ENCODE measurements at regions not wholly inside any gene's neighbourhood (a gene's known extent, or its start where the extent isn't known, plus 50 kb on each side); places are given as distances from the start of the nearest gene placed in this dataset.

DNA sequence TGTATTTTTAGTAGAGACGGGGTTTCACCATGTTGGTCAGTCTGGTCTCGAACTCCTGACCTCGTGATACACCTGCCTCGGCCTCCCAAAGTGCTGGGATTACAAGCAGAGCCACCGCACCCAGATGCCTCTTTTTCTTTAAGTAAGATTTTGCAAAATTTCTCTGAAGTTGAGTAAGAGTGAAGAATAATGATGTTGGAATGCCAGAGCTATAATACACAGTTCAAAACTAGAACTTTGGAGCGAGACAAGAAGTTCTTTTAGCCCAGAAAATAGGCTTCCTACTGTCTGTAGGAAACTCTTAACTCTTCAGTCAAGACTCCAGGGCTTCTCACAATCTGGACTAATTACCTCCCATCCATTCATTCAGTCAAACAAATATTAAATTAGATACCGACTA lies 51.4 kb downstream of the MARCHF4 start:
- Histone ChIP-seq H3K9me3 (no peaks in the 10 kb centered on the region), H3K4me3 (no peak overlapping the region), H3K36me3 (replicated peaks) (no peaks in the 10 kb centered on the region), H3K4me1 (no peaks in the 10 kb centered on the region), H3K27me3 (ENCODE audit: low read depth) (peaks cover 9% of the 10 kb centered on the region; the same call in 1 of the 2 replicates)
- no peak for DNase-seq (ENCODE audit: low spot score in 2 of 2)
- in situ Hi-C loops (cut with MboI; ENCODE audit: low sequenced_read_pairs) = no loop called here

DNA sequence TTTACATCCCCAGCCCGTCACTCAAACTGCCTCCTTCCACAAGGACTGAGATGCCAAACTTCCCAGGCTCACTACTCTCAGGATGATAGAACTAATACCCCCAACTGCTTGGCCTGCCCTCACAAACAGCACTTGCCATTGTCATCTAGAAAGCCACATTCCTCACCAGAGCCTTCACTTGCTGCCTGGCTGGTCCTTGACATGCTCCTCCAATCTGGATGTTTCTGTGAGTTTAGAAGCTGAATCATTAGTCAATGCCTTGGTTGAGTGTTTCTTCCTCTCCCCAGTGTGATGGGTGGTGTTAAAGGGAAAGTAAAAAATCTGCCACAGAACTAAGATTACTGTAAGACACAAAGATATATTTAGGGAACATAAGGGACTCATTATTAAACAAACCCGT lies 52.5 kb downstream of the MARCHF4 start:
- peaks cover 15% of the 10 kb centered on the region for H3K27me3 ChIP-seq (ENCODE audit: low read depth)
- no peaks in the 10 kb centered on the region for H3K4me1 ChIP-seq
- H3K4me3 ChIP-seq = no peak overlapping the region
- in situ Hi-C loops (cut with MboI; ENCODE audit: low sequenced_read_pairs) = no loop called here
- no peak for DNase-seq (ENCODE audit: low spot score in 2 of 2)
- H3K9me3 ChIP-seq = no peaks in the 10 kb centered on the region
- H3K36me3 ChIP-seq (replicated peaks) = no peaks in the 10 kb centered on the region

DNA sequence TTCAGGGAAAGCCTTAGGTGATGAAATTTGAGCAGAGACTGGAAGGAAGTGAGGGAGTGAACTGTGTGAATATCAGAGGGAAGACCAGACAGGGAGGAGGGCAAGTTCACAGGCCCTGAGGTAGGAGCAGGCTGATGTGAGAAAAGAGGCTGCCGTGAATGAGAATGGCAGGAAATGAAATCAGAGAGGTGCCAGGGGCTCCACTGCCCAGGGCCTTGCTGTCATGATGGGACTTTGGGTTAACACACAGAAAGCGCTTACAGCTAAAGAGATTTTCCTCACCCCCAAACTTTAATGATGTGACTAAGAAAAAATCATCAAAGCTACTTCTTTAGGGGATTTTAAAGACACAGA lies 53.8 kb downstream of the MARCHF4 start:
- Histone ChIP-seq H3K36me3 (replicated peaks) (no peaks in the 10 kb centered on the region), H3K4me3 (no peak overlapping the region), H3K9me3 (no peaks in the 10 kb centered on the region), H3K4me1 (no peaks in the 10 kb centered on the region), H3K27me3 (ENCODE audit: low read depth) (peaks cover 25% of the 10 kb centered on the region)
- in situ Hi-C loops (cut with MboI; ENCODE audit: low sequenced_read_pairs) = no loop called here
- DNase-seq (ENCODE audit: low spot score in 2 of 2) = no peak

DNA sequence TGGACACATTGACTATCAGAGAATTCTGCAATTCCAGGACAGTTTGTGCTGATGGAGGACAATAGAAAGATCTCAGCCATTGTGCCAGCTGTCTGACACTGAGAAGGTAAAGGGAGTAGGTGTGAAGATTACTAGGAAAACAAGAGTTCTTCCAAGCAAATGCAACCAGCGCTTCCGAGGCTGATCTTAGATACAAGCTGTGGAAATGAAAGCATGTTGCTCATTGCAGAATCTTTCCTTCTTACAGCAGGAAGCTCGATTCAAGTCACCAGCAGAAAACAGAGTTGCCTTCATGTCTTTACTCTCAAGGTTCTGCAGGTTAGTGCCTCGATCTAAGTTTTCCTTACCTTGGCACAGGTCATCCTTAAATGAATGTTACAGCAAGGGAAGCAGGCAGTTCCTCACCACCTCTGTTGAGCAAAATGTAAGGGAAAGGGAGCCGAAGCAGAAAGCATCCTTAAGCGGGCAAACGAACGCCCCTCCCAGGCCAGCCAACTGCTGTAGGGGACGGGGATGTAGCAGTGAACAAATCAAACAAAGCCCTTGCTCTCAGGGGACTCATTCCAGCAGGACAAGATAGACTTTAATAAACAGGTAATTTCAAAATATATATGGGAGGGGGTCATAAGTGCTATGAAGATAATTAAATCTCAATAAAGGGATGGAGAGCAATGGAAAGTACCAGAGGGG lies 54.3 kb downstream of the MARCHF4 start:
- peaks cover 22% of the 10 kb centered on the region for H3K27me3 ChIP-seq (ENCODE audit: low read depth)
- in situ Hi-C loops (cut with MboI; ENCODE audit: low sequenced_read_pairs) = no loop called here
- no peak for DNase-seq (ENCODE audit: low spot score in 2 of 2)
- no peak overlapping the region for H3K4me3 ChIP-seq
- no peaks in the 10 kb centered on the region for H3K9me3 ChIP-seq
- H3K4me1 ChIP-seq = no peaks in the 10 kb centered on the region
- H3K36me3 ChIP-seq (replicated peaks) = no peaks in the 10 kb centered on the region

DNA sequence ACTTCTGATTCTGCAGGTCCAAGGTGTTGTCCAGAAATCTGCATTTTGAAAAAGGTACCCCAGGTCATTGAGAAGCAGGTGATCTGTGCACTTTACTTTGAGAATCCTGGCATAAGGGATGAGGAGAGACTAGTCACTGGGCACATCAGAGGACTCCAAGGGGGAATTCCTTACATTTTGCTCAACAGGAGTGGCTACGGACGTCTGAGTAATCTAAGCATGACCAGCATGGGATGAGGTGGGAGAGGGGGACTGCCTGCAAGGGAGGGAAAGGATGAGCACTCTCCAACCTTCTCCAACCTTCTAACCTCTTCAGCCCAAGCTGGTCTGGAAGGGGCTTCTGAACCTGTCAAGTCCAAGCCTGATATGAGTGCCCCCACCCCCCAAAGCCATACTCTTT lies 55.5 kb downstream of the MARCHF4 start:
- DNase-seq (ENCODE audit: low spot score in 2 of 2) = no peak
- H3K4me3 ChIP-seq = no peak overlapping the region
- in situ Hi-C loops (cut with MboI; ENCODE audit: low sequenced_read_pairs) = no loop called here
- H3K9me3 ChIP-seq = no peaks in the 10 kb centered on the region
- no peaks in the 10 kb centered on the region for H3K36me3 ChIP-seq (replicated peaks)
- H3K27me3 ChIP-seq (ENCODE audit: low read depth) = peaks cover 31% of the 10 kb centered on the region
- H3K4me1 ChIP-seq = no peaks in the 10 kb centered on the region

DNA sequence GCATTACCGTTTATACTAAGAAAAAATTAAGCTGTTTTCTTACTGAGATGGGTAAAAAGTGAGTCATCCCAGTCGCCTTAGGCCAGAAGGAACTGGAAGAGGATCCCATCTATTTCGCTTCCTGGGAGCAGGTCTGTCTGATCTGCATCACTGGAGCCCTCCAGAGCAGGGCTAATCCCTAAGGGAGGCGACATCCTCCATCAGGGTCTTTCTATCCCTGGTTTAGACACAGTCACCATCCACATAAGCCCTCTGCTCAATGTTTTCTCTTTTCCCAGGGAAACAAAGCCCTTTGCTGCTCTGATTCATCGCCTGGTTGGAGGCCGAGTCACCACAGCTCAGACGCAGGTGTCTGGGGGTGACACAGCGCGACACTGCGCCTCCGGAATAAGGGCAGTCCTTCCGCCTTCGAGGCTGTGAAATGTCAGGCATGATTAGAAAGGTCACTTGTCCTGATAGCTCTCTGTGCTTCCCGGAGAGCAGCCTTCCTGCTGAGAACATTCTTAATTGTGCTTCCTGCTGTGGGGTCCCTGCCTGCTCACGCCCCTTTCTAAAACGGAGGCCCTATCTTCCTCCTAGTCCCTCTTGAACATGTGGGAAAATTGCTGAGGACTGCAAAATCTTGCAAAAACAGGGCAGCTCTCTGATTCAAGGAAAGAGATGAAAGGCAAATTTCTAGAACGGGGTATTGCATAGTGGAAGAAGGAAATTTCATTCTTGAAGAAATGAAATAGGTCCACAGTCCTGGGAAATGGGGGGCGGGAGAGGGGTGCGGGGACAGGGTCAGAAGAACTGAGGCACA lies 56.3 kb downstream of the MARCHF4 start:
- H3K4me3 ChIP-seq = no peak overlapping the region
- in situ Hi-C loops (cut with MboI; ENCODE audit: low sequenced_read_pairs) = no loop called here
- DNase-seq (ENCODE audit: low spot score in 2 of 2) = no peak

DNA sequence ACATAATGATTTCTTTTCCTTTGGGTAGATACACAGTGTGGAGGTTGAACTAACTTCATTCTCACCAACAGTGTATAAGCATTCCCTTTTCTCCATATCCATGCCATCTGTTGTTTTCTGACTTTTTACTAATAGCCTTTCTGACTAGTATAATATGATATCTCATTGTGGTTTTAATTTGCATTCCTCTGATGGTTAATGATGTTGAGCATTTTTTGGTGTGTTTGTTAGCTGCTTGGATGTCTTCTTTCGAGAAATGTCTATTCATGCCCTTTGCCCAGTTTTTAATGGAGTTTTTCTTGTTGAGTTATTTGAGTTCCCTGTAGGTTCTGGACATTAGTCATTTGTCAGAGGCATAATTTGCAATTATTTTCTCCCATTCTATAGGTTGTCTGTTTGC lies 59.8 kb downstream of the MARCHF4 start:
- in situ Hi-C loops (cut with MboI; ENCODE audit: low sequenced_read_pairs) = no loop called here

More for the DNA sequence above, 56.3 kb downstream of the MARCHF4 start:
- Histone ChIP-seq H3K4me1 (no peaks in the 10 kb centered on the region), H3K27me3 (ENCODE audit: low read depth) (peaks cover 33% of the 10 kb centered on the region), H3K36me3 (replicated peaks) (no peaks in the 10 kb centered on the region), H3K9me3 (no peaks in the 10 kb centered on the region)

DNA sequence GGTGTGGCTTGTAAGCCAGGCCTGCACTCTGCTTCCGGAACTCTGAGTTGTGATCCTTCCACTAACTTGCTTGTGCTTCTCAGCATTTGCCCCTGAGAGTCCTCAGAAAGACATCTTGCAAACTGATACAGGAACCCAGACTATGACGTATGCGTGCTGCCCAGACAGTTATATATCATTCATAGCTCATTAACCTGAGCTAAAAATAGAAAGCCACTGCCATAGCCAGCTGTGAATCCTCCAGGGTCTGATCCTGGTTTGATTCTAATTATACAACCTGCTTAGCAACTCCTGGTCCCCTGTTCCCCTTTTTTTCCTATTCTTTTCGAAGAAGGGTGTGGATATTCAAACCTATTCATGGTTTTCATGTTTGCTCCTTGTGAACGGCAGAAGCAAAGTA lies 63.7 kb downstream of the MARCHF4 start:
- in situ Hi-C loops (cut with MboI; ENCODE audit: low sequenced_read_pairs) = no loop called here
- H3K9me3 ChIP-seq = no peaks in the 10 kb centered on the region
- H3K36me3 ChIP-seq (replicated peaks) = no peaks in the 10 kb centered on the region
- no peaks in the 10 kb centered on the region for H3K4me1 ChIP-seq
- peaks cover 17% of the 10 kb centered on the region for H3K27me3 ChIP-seq (ENCODE audit: low read depth)
- no peak overlapping the region for H3K4me3 ChIP-seq
- no peak for DNase-seq (ENCODE audit: low spot score in 2 of 2)

More for the DNA sequence above, 59.8 kb downstream of the MARCHF4 start:
- no peaks in the 10 kb centered on the region for H3K36me3 ChIP-seq (replicated peaks)
- no peak for DNase-seq (ENCODE audit: low spot score in 2 of 2)
- no peaks in the 10 kb centered on the region for H3K9me3 ChIP-seq
- peaks cover 33% of the 10 kb centered on the region for H3K27me3 ChIP-seq (ENCODE audit: low read depth)
- no peaks in the 10 kb centered on the region for H3K4me1 ChIP-seq
- no peak overlapping the region for H3K4me3 ChIP-seq

DNA sequence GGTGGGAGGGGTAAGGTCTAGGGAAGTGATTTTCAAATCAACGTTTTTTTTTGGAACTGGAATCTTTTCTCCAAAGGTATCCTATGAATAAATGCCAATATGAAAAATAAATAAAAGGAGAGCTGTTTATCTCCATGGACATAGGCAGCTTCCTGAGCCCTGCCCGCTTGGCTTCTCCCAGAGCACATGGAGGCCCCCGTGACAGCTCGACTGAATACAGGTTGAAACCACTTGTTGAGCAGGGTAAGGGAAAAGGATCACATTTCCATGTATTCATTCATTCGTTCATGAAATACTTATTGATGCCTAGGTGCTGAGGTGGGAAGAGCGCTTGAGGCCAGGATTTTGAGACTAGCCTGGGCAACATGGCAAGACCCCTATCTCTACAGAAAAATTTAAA lies 64.8 kb downstream of the MARCHF4 start:
- Histone ChIP-seq H3K27me3 (ENCODE audit: low read depth) (peaks cover 9% of the 10 kb centered on the region), H3K4me3 (no peak overlapping the region), H3K4me1 (no peaks in the 10 kb centered on the region), H3K36me3 (replicated peaks) (no peaks in the 10 kb centered on the region), H3K9me3 (no peaks in the 10 kb centered on the region)
- in situ Hi-C loops (cut with MboI; ENCODE audit: low sequenced_read_pairs) = no loop called here
- no peak for DNase-seq (ENCODE audit: low spot score in 2 of 2)

DNA sequence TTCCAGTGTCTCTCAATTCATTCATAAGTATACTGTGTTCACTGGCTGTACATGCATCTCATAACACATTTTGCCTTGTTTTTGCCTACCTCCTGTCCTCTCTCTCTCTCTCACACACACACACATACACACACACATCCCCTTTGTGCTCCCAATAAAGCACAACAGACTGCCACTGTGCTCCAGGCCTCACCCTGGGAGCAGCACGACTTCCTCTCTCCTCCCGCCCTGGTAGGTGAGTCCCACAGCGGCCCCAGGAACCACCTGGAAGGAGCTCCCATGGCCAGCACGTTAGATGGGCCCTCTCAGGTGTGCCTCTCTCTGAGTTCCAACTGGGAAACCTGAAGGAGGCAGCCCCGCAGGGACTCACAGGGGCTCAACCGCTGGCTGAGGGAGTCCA lies 65.4 kb downstream of the MARCHF4 start:
- Histone ChIP-seq H3K4me3 (no peak overlapping the region), H3K27me3 (ENCODE audit: low read depth) (peaks cover 4% of the 10 kb centered on the region), H3K36me3 (replicated peaks) (no peaks in the 10 kb centered on the region), H3K9me3 (no peaks in the 10 kb centered on the region), H3K4me1 (no peaks in the 10 kb centered on the region)
- in situ Hi-C loops (cut with MboI; ENCODE audit: low sequenced_read_pairs) = no loop called here
- DNase-seq (ENCODE audit: low spot score in 2 of 2) = no peak

DNA sequence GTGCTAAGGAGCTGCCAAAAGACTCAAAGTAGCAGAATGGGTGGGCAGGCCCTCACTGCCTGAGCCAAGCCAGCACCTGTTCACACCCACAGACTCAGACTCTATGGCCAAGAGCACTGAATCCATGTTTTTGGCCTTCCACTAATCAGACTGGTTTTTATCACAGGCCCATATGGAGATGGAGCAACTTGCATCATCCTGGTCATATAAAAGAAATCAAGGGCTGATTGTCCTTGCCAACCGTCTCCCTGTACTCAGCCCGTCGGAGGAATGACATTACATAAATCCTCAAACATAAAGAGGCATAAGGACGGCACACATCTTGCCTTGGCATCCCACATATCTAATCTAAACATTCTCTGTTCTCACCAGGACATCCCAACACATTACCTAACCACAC lies 66.7 kb downstream of the MARCHF4 start:
- Histone ChIP-seq H3K4me1 (no peaks in the 10 kb centered on the region), H3K36me3 (replicated peaks) (no peaks in the 10 kb centered on the region)
- in situ Hi-C loops (cut with MboI; ENCODE audit: low sequenced_read_pairs) = no loop called here

DNA sequence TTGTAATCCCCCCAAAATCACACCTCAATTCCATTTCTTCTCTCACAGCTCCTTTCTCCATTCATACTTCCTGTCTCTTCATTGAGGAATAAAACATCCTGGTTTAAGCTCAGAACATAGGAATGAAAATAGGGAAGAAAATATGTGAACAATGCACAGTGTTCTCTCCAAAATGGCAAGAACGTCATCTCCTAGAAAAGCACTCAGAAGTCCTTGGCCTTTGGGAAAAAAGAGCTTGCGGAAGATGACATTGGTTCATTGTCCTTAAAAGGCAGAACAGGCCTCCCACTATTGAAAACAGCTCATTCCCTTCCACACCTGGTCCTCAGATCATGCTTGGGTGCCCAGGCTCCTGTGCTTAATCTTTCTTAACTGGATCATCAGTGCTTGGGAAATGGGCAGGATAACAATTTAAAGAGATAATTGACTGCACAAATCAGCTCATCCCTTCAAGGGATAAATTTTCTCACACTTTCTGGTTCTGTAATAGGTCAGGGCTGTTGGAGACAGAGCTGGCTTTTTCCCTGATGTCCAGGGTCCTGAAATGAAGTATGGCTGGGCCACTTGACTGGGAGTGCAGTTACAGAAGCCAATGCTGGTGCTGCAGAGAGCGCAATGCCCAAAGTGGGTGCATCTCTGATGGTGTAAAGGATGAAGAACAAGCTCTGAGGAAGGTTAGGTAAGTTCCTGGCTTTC lies 69.2 kb downstream of the MARCHF4 start:
- no peak for DNase-seq (ENCODE audit: low spot score in 2 of 2)
- Histone ChIP-seq H3K27me3 (ENCODE audit: low read depth) (peaks cover 14% of the 10 kb centered on the region), H3K4me1 (no peaks in the 10 kb centered on the region), H3K9me3 (no peaks in the 10 kb centered on the region), H3K4me3 (no peak overlapping the region), H3K36me3 (replicated peaks) (no peaks in the 10 kb centered on the region)
- in situ Hi-C loops (cut with MboI; ENCODE audit: low sequenced_read_pairs) = no loop called here

More for the DNA sequence above, 66.7 kb downstream of the MARCHF4 start:
- H3K4me3 ChIP-seq = no peak overlapping the region
- peaks cover 7% of the 10 kb centered on the region; the same call in 1 of the 2 replicates for H3K27me3 ChIP-seq (ENCODE audit: low read depth)
- no peaks in the 10 kb centered on the region for H3K9me3 ChIP-seq
- DNase-seq (ENCODE audit: low spot score in 2 of 2) = no peak

DNA sequence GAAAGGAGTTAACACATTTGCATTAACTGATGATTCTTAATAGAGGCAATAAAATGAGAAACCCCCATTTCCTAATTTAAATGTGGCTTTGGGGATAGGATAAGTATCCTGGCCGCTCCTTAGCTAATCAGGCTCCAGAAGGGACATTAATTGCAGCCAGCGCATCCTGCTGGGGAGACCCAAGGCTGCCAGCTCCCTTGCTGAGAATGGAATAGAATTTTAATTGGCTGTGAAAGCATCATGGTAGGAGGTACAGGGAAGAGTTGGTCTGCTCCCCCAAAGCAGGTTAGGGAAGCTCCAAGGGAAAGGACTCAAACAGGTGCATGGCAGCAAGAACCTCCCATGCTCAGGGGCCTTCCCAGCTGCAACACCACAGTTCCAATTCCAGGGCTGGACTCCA lies 71.4 kb downstream of the MARCHF4 start:
- Histone ChIP-seq H3K4me1 (no peaks in the 10 kb centered on the region), H3K27me3 (ENCODE audit: low read depth) (peaks cover 14% of the 10 kb centered on the region), H3K4me3 (no peak overlapping the region), H3K36me3 (replicated peaks) (no peaks in the 10 kb centered on the region), H3K9me3 (no peaks in the 10 kb centered on the region)
- no peak for DNase-seq (ENCODE audit: low spot score in 2 of 2)
- in situ Hi-C loops (cut with MboI; ENCODE audit: low sequenced_read_pairs) = no loop called here

DNA sequence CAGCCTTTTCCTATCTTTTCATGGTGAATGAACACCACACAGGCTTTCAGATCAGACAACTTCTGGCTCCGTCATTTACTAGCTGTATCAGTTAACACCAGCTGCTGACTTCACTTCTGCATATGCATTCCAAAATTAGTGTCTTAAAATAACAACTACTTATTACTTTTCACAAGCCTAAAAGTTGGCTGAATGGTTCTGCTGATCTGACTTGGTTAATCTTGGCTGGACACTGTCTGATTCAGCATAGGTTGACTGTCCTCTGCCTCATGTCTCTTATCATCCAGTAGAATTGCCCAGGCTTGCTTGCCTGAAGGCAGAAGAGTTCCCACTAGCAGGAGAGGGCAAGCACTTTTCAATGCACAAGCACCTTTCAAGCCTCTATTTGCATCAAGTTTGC lies 72.7 kb downstream of the MARCHF4 start:
- in situ Hi-C loops (cut with MboI; ENCODE audit: low sequenced_read_pairs) = no loop called here
- no peaks in the 10 kb centered on the region for H3K36me3 ChIP-seq (replicated peaks)
- no peak for DNase-seq (ENCODE audit: low spot score in 2 of 2)
- H3K4me1 ChIP-seq = no peaks in the 10 kb centered on the region
- H3K9me3 ChIP-seq = no peaks in the 10 kb centered on the region
- H3K4me3 ChIP-seq = no peak overlapping the region
- peaks cover 14% of the 10 kb centered on the region for H3K27me3 ChIP-seq (ENCODE audit: low read depth)
